OCI-LY7 (cell line): ENCODE measurements at regions not wholly inside any gene's neighbourhood (a gene's known extent, or its start where the extent isn't known, plus 50 kb on each side); places are given as distances from the start of the nearest gene placed in this dataset.
"Not testable (repeated sequence)": the region's sequence is repeated elsewhere in the genome, so short reads cannot be mapped to it uniquely, and the experiment has no call there.

Experiments
- BruUV-seq: library from RNA; stranded (reverse); fragments of 400-500 nt; replicated peaks from 2 replicates; lab custom pipeline; 2021; lab: Mats Ljungman, UMichigan
- CTCF ChIA-PET: fragments of 300-600 bp; sonication (Branson Sonifier 250); formaldehyde crosslinking; loops from one replicate; lab custom pipeline; 2022; ENCODE audit warnings: antibody characterized with exemption; ENCODE audit not compliant: unreplicated experiment; lab: Charles Lee
- POLR2A ChIA-PET: fragments of 300-600 bp; sonication (Branson Sonifier 250); formaldehyde crosslinking; loops from one replicate; lab custom pipeline; 2022; ENCODE audit warnings: antibody characterized with exemption; lab: Charles Lee
- DNase-seq: peaks from one replicate; pipeline ENCODE4 v3.0.0-alpha.2; 2015; ENCODE audit warnings: low spot score
- H2AFZ ChIP-seq: fragments of 200-600 bp; sonication (generic), shearing (Covaris generic); 2 replicates; pipeline ENCODE4 v1.6.1; 2014; ENCODE audit warnings: mild to moderate bottlenecking, antibody characterized with exemption, low read length, moderate library complexity
- H3K27ac ChIP-seq: fragments of 200-600 bp; sonication (generic); 2 replicates; pipeline ENCODE4 v1.5.1; 2014; ENCODE audit warnings: mixed run types, low read depth, mild to moderate bottlenecking, moderate library complexity, low read length, inconsistent platforms; ENCODE audit not compliant: poor library complexity, severe bottlenecking
- H3K36me3 ChIP-seq: fragments of 200-600 bp; sonication (generic); 2 replicates; pipeline ENCODE4 v1.6.1; 2014; ENCODE audit warnings: mild to moderate bottlenecking, antibody characterized with exemption, low read length, moderate library complexity, mixed read lengths; ENCODE audit not compliant: insufficient read depth
- H3K4me1 ChIP-seq: fragments of 200-600 bp; sonication (generic); 2 replicates; pipeline ENCODE4 v1.5.1; 2014; ENCODE audit warnings: mild to moderate bottlenecking, low read length; ENCODE audit not compliant: insufficient read depth, poor library complexity, severe bottlenecking
- H3K4me2 ChIP-seq: fragments of 200-600 bp; sonication (generic); 2 replicates; pipeline ENCODE4 v1.6.1; 2014; ENCODE audit warnings: mild to moderate bottlenecking, low read length
- H3K4me3 ChIP-seq: fragments of 200-600 bp; sonication (generic); 2 replicates; pipeline ENCODE4 v1.5.1; 2014; ENCODE audit warnings: mild to moderate bottlenecking, low read depth, low read length; ENCODE audit not compliant: poor library complexity, severe bottlenecking
- H3K79me2 ChIP-seq: fragments of 200-600 bp; sonication (generic); 2 replicates; pipeline ENCODE4 v1.6.1; 2016; ENCODE audit warnings: low read depth, mild to moderate bottlenecking, low read length, moderate library complexity, mixed read lengths; ENCODE audit not compliant: insufficient read depth
- H3K9me2 ChIP-seq: fragments of 200-600 bp; sonication (generic); 2 replicates; pipeline ENCODE4 v1.6.1; 2016; ENCODE audit warnings: mild to moderate bottlenecking, low read length, mixed read lengths; ENCODE audit not compliant: insufficient read depth
- H3K9me3 ChIP-seq: fragments of 200-600 bp; sonication (generic); 2 replicates; pipeline ENCODE4 v1.6.1; 2014; ENCODE audit warnings: mild to moderate bottlenecking, mixed run types, low read length, mixed read lengths
- H4K20me1 ChIP-seq: fragments of 200-600 bp; sonication (generic); 2 replicates; pipeline ENCODE4 v1.6.1; 2014; ENCODE audit warnings: mild to moderate bottlenecking, antibody characterized with exemption, low read length, moderate library complexity, mixed read lengths; ENCODE audit not compliant: insufficient read depth
- intact Hi-C: fragments of 100-400 bp; cut with micrococcal nuclease; formaldehyde crosslinking; loops from one replicate; pipeline ENCODE4 v1.10.0; 2022; ENCODE audit not compliant: unreplicated experiment

- CTCF ChIA-PET, H3K4me3 ChIP-seq, H3K9me2 ChIP-seq, POLR2A ChIA-PET, H3K36me3 ChIP-seq, H3K27ac ChIP-seq, H3K9me3 ChIP-seq, H2AFZ ChIP-seq, DNase-seq, H3K4me1 ChIP-seq, H3K79me2 ChIP-seq, H3K4me2 ChIP-seq, H4K20me1 ChIP-seq, intact Hi-C loops, BruUV-seq: not testable (repeated sequence)
These were observed 94.0 kb downstream of the SRGAP2 start for GRCh38 chr1:206297145-206298031.

- POLR2A ChIA-PET, H3K36me3 ChIP-seq, BruUV-seq: not testable (repeated sequence)
These were observed 94.7 kb downstream of the SRGAP2 start for GRCh38 chr1:206298032-206298392.

GRCh38 chr1:206299181-206299791, 95.9 kb downstream of the SRGAP2 start:
- CTCF ChIA-PET, POLR2A ChIA-PET, H3K79me2 ChIP-seq, H3K27ac ChIP-seq, H2AFZ ChIP-seq, BruUV-seq, H3K4me3 ChIP-seq, H3K9me2 ChIP-seq, H4K20me1 ChIP-seq, DNase-seq, intact Hi-C loops, H3K4me2 ChIP-seq, H3K4me1 ChIP-seq, H3K9me3 ChIP-seq, H3K36me3 ChIP-seq: not testable (repeated sequence)

More at GRCh38 chr1:206298032-206298392, 94.7 kb downstream of the SRGAP2 start:
- H3K9me3 ChIP-seq, H3K9me2 ChIP-seq, CTCF ChIA-PET, H2AFZ ChIP-seq, H3K79me2 ChIP-seq, H3K4me3 ChIP-seq, DNase-seq, H3K4me1 ChIP-seq, H4K20me1 ChIP-seq, H3K4me2 ChIP-seq, H3K27ac ChIP-seq, intact Hi-C loops: not testable (repeated sequence)

GRCh38 chr1:206299942-206300341, 96.6 kb downstream of the SRGAP2 start:
- H3K27ac ChIP-seq, H3K36me3 ChIP-seq, CTCF ChIA-PET, intact Hi-C loops, H3K4me3 ChIP-seq, H3K9me3 ChIP-seq, POLR2A ChIA-PET, DNase-seq, H4K20me1 ChIP-seq, H2AFZ ChIP-seq, H3K79me2 ChIP-seq, H3K4me2 ChIP-seq, H3K9me2 ChIP-seq, BruUV-seq, H3K4me1 ChIP-seq: not testable (repeated sequence)

- H3K36me3 ChIP-seq, H2AFZ ChIP-seq, CTCF ChIA-PET, H3K79me2 ChIP-seq, BruUV-seq, H3K9me2 ChIP-seq, DNase-seq, H3K9me3 ChIP-seq, POLR2A ChIA-PET, H3K4me2 ChIP-seq, H3K4me1 ChIP-seq, H4K20me1 ChIP-seq, H3K4me3 ChIP-seq, H3K27ac ChIP-seq, intact Hi-C loops: not testable (repeated sequence)
These were observed 98.7 kb downstream of the SRGAP2 start for GRCh38 chr1:206302056-206302455.

- H3K4me3 ChIP-seq, DNase-seq, H3K27ac ChIP-seq, H3K4me2 ChIP-seq, H3K9me3 ChIP-seq, H3K36me3 ChIP-seq, intact Hi-C loops, POLR2A ChIA-PET, CTCF ChIA-PET, H3K4me1 ChIP-seq, BruUV-seq, H4K20me1 ChIP-seq, H3K9me2 ChIP-seq, H3K79me2 ChIP-seq, H2AFZ ChIP-seq: not testable (repeated sequence)
These were observed 104.1 kb downstream of the SRGAP2 start for GRCh38 chr1:206307442-206307841.
